GM12878 (cell line): ENCODE measurements at regions not wholly inside any gene's neighbourhood (a gene's known extent, or its start where the extent isn't known, plus 50 kb on each side); places are given as distances from the start of the nearest gene placed in this dataset.

Source experiments
- CHD4 ChIP-seq: fragments of 200-600 bp; sonication (generic); IDR thresholded peaks from 2 replicates; pipeline ENCODE4 v1.6.1; 2016; ENCODE audit warnings: mild to moderate bottlenecking
- CREM ChIP-seq: IDR thresholded peaks from 2 replicates; pipeline ENCODE4 v1.6.1; 2014; ENCODE audit warnings: antibody characterized with exemption, low read depth
- IRF4 ChIP-seq: IDR thresholded peaks from 2 replicates; pipeline ENCODE4 v1.6.1; 2011; ENCODE audit warnings: low read depth, low read length
- LARP7 ChIP-seq: fragments of 450-650 bp; IDR thresholded peaks from 2 replicates; pipeline ENCODE4 v1.6.1; 2017; ENCODE audit warnings: mild to moderate bottlenecking
- MTA2 ChIP-seq: fragments of 450-650 bp; IDR thresholded peaks from 2 replicates; pipeline ENCODE4 v1.6.1; 2016; ENCODE audit warnings: low read depth, mild to moderate bottlenecking, moderate library complexity
- MYB ChIP-seq: fragments of 150-350 bp; IDR thresholded peaks from 2 replicates; pipeline ENCODE4 v1.6.1; 2014; ENCODE audit warnings: mild to moderate bottlenecking, low read depth, low read length, borderline replicate concordance
- NBN ChIP-seq: fragments of 450-650 bp; IDR thresholded peaks from 2 replicates; pipeline ENCODE4 v1.6.1; 2016
- NFIC ChIP-seq: IDR thresholded peaks from 2 replicates; pipeline ENCODE4 v1.6.1; 2012; ENCODE audit warnings: low read depth, mild to moderate bottlenecking, inconsistent platforms, low read length, moderate library complexity
- TCF12 ChIP-seq: IDR thresholded peaks from 2 replicates; pipeline ENCODE4 v1.6.1; 2011; ENCODE audit warnings: low read depth, mild to moderate bottlenecking, low read length
- ZNF207 ChIP-seq: fragments of 450-650 bp; IDR thresholded peaks from 2 replicates; pipeline ENCODE4 v1.6.1; 2014; ENCODE audit warnings: antibody characterized with exemption, mild to moderate bottlenecking, borderline replicate concordance
- ZSCAN29 ChIP-seq: fragments of 450-650 bp; IDR thresholded peaks from 2 replicates; pipeline ENCODE4 v1.6.1; 2017; ENCODE audit warnings: mild to moderate bottlenecking, moderate library complexity
- TF ChIP-seq, protein P1 (sequence below): fragments of 450-650 bp; IDR thresholded peaks from 2 replicates; pipeline ENCODE4 v1.6.1; 2017; ENCODE audit warnings: low read depth, mild to moderate bottlenecking, moderate library complexity
- TF ChIP-seq, protein P2 (sequence below): fragments of 450-650 bp; IDR thresholded peaks from 2 replicates; pipeline ENCODE4 v1.6.1; 2017; ENCODE audit warnings: mild to moderate bottlenecking, moderate library complexity
- TF ChIP-seq, protein P3 (sequence below): IDR thresholded peaks from 2 replicates; pipeline ENCODE4 v1.6.1; 2012; ENCODE audit warnings: low read length, inconsistent platforms

DNA sequence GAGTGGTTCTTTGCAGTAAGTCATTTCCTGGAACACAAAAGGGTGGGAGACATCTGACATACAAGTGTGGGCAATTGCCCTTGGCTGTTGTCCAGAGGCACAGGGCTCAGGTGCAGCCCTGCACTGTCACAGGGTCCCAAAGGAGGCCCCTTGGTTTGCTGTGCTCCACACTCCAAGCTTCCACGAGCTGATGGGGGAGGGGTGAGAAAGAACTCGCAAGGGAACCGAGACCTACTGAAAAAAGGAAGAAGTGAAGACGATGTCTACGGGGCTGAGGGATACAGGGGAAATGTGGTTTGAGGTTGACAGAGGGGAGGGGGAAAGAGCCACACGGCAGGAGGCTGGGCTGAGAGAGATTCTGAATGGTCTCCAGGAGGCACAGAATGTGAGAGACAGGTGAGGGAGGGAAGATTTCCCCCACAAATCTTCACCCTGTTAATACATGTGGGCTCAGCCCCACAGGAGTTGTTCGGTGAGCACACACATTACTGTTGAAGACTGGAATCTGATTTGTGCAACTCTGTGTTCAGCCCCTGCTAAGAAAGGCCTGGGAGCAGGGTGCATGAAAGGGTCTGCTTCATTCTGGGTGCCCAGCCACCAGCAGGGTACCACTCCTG, 123.4 kb downstream of the LY86 start (continued):
- TF ChIP-seq IRF4, result no peak
- TF ChIP-seq NBN, result 0 out of 2 replicates have a peak, but pooled peaks have one; percentile 19
- TF ChIP-seq MYB, result no peak
- no peak for TF ChIP-seq CHD4
- peak; percentile 33; the same call in 1 of the 2 replicates for TF ChIP-seq NFIC
- no peak for TF ChIP-seq LARP7
- TF ChIP-seq, protein P1, sequence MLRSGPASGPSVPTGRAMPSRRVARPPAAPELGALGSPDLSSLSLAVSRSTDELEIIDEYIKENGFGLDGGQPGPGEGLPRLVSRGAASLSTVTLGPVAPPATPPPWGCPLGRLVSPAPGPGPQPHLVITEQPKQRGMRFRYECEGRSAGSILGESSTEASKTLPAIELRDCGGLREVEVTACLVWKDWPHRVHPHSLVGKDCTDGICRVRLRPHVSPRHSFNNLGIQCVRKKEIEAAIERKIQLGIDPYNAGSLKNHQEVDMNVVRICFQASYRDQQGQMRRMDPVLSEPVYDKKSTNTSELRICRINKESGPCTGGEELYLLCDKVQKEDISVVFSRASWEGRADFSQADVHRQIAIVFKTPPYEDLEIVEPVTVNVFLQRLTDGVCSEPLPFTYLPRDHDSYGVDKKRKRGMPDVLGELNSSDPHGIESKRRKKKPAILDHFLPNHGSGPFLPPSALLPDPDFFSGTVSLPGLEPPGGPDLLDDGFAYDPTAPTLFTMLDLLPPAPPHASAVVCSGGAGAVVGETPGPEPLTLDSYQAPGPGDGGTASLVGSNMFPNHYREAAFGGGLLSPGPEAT, result no peak
- TF ChIP-seq ZSCAN29, result no peak
- TF ChIP-seq MTA2, result no peak
- TF ChIP-seq TCF12, result no peak
- TF ChIP-seq, protein P2, sequence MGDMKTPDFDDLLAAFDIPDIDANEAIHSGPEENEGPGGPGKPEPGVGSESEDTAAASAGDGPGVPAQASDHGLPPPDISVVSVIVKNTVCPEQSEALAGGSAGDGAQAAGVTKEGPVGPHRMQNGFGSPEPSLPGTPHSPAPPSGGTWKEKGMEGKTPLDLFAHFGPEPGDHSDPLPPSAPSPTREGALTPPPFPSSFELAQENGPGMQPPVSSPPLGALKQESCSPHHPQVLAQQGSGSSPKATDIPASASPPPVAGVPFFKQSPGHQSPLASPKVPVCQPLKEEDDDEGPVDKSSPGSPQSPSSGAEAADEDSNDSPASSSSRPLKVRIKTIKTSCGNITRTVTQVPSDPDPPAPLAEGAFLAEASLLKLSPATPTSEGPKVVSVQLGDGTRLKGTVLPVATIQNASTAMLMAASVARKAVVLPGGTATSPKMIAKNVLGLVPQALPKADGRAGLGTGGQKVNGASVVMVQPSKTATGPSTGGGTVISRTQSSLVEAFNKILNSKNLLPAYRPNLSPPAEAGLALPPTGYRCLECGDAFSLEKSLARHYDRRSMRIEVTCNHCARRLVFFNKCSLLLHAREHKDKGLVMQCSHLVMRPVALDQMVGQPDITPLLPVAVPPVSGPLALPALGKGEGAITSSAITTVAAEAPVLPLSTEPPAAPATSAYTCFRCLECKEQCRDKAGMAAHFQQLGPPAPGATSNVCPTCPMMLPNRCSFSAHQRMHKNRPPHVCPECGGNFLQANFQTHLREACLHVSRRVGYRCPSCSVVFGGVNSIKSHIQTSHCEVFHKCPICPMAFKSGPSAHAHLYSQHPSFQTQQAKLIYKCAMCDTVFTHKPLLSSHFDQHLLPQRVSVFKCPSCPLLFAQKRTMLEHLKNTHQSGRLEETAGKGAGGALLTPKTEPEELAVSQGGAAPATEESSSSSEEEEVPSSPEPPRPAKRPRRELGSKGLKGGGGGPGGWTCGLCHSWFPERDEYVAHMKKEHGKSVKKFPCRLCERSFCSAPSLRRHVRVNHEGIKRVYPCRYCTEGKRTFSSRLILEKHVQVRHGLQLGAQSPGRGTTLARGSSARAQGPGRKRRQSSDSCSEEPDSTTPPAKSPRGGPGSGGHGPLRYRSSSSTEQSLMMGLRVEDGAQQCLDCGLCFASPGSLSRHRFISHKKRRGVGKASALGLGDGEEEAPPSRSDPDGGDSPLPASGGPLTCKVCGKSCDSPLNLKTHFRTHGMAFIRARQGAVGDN, result no peak
- TF ChIP-seq ZNF207, result no peak
- TF ChIP-seq, protein P3, sequence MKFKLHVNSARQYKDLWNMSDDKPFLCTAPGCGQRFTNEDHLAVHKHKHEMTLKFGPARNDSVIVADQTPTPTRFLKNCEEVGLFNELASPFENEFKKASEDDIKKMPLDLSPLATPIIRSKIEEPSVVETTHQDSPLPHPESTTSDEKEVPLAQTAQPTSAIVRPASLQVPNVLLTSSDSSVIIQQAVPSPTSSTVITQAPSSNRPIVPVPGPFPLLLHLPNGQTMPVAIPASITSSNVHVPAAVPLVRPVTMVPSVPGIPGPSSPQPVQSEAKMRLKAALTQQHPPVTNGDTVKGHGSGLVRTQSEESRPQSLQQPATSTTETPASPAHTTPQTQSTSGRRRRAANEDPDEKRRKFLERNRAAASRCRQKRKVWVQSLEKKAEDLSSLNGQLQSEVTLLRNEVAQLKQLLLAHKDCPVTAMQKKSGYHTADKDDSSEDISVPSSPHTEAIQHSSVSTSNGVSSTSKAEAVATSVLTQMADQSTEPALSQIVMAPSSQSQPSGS, result no peak
- 0 out of 2 replicates have a peak, but pooled peaks have one; percentile 10 for TF ChIP-seq CREM
- TF ChIP-seq, all 136 proteins: peak for 8
